Choroid plexus epithelial cell (primary cell): ENCODE measurements at regions not wholly inside any gene's neighbourhood (a gene's known extent, or its start where the extent isn't known, plus 50 kb on each side); places are given as distances from the start of the nearest gene placed in this dataset.

Experiments used
- DNase-seq: peaks from one replicate; pipeline ENCODE4 v3.0.0-alpha.2; 2010; ENCODE audit warnings: low read depth
- H3K4me3 ChIP-seq: 2 replicates; pipeline ENCODE4 v1.5.1; 2011; ENCODE audit warnings: low read depth, mild to moderate bottlenecking, control low read depth, low read length, moderate library complexity
- TF ChIP-seq, protein P1 (sequence below): conservative IDR thresholded peaks from 2 replicates; pipeline ENCODE4 v1.5.1; 2011; ENCODE audit warnings: low read depth, mild to moderate bottlenecking, control low read depth, inconsistent platforms, low read length, moderate library complexity

DNA sequence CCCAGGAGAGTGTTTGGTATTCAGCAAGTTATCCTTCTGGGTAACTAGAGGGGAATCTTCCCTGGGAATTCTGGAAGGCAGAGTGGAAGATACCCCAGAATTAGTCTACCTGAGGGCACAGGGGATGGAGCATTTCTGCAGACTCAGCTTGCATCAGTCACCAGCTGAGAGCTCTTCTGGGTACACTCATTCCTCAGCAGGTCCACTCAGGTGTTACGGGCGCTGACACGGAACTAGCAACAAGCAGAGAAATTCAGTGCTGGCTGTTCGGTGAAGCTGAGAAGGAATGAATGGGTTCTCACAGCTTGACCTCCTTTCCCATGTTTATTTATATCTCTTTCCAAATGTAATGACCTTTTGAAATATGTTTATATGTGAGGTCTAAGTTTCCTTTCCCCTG lies 106.0 kb upstream of the PNPLA4 start:
- H3K4me3 ChIP-seq = no peak overlapping the region
- DNase-seq = no peak
- TF ChIP-seq, protein P1, sequence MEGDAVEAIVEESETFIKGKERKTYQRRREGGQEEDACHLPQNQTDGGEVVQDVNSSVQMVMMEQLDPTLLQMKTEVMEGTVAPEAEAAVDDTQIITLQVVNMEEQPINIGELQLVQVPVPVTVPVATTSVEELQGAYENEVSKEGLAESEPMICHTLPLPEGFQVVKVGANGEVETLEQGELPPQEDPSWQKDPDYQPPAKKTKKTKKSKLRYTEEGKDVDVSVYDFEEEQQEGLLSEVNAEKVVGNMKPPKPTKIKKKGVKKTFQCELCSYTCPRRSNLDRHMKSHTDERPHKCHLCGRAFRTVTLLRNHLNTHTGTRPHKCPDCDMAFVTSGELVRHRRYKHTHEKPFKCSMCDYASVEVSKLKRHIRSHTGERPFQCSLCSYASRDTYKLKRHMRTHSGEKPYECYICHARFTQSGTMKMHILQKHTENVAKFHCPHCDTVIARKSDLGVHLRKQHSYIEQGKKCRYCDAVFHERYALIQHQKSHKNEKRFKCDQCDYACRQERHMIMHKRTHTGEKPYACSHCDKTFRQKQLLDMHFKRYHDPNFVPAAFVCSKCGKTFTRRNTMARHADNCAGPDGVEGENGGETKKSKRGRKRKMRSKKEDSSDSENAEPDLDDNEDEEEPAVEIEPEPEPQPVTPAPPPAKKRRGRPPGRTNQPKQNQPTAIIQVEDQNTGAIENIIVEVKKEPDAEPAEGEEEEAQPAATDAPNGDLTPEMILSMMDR = no peak

DNA sequence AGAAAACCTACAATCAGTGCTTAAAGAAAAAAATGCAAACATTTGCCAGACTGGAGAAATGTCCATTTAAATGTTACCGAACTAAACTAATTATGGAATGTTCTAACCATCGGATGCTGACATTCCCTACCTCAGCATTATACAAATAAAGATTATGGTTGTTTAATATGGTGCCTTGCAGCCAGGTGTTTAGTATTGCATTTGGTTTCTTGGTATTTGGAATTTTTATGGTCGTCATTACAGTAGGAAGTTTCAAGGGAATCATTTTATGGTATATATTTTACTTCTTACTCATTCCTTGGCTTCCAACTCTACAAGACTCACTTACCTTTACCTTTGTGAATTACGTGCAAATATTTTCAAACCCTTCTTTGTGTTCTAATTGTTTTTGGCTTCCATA lies 103.1 kb upstream of the PNPLA4 start:
- H3K4me3 ChIP-seq = no peak overlapping the region
- no peak for DNase-seq
- TF ChIP-seq, protein P1 = no peak

- TF ChIP-seq, protein P1 = no peak
- DNase-seq = no peak
- no peak overlapping the region for H3K4me3 ChIP-seq
Measured at GRCh38 chrX:8027827-8028226, 100.6 kb upstream of the PNPLA4 start.

GRCh38 chrX:8025705-8026104 lies 98.5 kb upstream of the PNPLA4 start:
- DNase-seq = no peak
- H3K4me3 ChIP-seq = no peak overlapping the region
- TF ChIP-seq, protein P1 = no peak

GRCh38 chrX:8018934-8019333 lies 91.7 kb upstream of the PNPLA4 start:
- H3K4me3 ChIP-seq = no peak overlapping the region
- TF ChIP-seq, protein P1 = no peak
- DNase-seq = no peak

- H3K4me3 ChIP-seq = no peak overlapping the region
- TF ChIP-seq, protein P1 = peak; percentile 5
- DNase-seq = no peak
Measured at GRCh38 chrX:8010105-8010504, 82.9 kb upstream of the PNPLA4 start.

DNA sequence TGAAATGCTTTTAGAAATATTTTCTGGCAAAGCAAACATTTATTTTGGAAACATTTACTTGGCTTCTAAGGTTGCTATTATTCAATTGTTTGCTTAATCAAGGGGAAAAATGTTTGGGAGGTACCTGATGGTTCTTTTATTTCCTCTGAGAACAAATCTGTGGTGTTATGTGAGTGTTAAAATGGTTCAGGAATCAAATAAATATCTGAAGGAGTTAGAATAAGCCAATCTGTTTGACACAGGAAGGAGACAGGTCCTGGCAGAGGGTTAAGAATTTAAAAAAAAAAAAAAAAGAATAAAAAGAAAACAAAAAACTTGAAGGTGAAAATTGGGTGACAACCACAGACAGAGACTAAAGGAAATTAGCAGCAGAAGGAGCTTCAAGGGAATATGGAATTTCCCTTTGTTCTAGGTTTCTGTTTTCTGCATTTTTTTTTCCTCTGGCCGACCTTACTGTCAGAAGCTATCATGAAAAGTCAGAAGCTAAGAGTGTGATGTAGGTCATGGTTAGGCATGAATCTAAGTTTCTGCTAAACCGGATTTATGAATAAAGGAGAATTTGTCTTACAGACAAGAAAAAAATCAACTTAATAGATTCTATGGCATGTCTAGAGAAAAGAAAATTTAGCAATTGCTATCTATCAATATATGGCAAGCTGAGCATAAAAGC lies 78.6 kb upstream of the PNPLA4 start:
- TF ChIP-seq, protein P1 = no peak
- DNase-seq = no peak

More for the DNA sequence above, 78.6 kb upstream of the PNPLA4 start:
- H3K4me3 ChIP-seq = no peak overlapping the region
